Left ventricle myocardium inferior (tissue), 1 donor: ENCODE measurements at regions not wholly inside any gene's neighbourhood (a gene's known extent, or its start where the extent isn't known, plus 50 kb on each side); places are given as distances from the start of the nearest gene placed in this dataset.

Source experiments
- DNase-seq: peaks from one replicate; pipeline ENCODE4 v3.0.0-alpha.2; 2020
- H3K27ac ChIP-seq: fragments of 200-600 bp; replicated peaks from 2 replicates; pipeline ENCODE4 v1.8.0; 2021
- H3K27me3 ChIP-seq: fragments of 200-600 bp; 2 replicates; pipeline ENCODE4 v1.8.0; 2021; ENCODE audit warnings: low read depth
- H3K36me3 ChIP-seq: fragments of 200-600 bp; 2 replicates; pipeline ENCODE4 v1.8.0; 2021
- H3K4me1 ChIP-seq: fragments of 200-600 bp; 2 replicates; pipeline ENCODE4 v1.8.0; 2021
- H3K4me3 ChIP-seq: fragments of 200-600 bp; 2 replicates; pipeline ENCODE4 v1.8.0; 2021; ENCODE audit warnings: mild to moderate bottlenecking, moderate library complexity
- H3K9me3 ChIP-seq: fragments of 200-600 bp; replicated peaks from 2 replicates; pipeline ENCODE4 v1.8.0; 2021
- CTCF ChIP-seq: fragments of 200-600 bp; IDR thresholded peaks from 2 replicates; pipeline ENCODE4 v1.8.0; 2021; ENCODE audit warnings: antibody characterized with exemption, mild to moderate bottlenecking, borderline replicate concordance
- intact Hi-C: fragments of 100-400 bp; cut with micrococcal nuclease; formaldehyde crosslinking; loops from one replicate; pipeline ENCODE4 v1.11.0; 2022
- donor health status: DM: no; HTN: yes; CAD: no; lungs with severe emphysema.

DNA sequence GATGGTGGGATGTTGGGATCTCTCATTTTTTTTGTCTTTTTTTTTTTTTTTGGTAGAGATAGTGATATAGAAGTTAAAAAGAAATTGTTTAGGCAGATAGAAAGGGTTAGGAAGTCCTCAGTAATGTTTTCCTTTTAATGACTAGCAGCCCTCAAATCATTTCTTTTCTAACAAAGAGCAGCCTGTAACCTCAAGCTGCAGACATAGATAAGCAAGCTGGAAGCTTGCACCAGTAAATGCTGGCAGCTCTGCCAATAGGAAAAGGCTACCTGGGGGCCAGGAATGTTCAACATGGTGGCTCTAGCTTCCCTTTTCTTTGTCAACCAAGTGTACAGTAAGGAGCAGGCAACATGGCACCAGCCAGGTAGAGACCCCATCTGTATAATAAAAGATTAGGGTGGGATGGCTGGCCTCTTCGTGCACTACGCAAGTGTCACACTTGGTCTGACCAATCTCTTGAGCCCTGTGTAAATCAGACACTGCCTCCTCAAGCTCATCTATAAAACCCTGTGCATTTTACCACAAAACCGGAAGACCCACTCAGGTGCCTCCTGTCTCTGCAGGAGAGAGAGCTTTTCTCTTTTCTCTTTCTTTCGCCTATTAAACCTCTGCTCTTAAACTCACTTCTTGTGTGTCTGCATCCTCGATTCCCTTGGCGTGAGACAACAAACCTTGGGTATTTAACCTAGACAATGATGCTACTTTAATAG is 212.9 kb downstream of the SNX10 start:
- TF ChIP-seq CTCF = no peak
- H3K9me3 ChIP-seq = no peaks in the 10 kb centered on the region
- intact Hi-C loops = loop anchor here (10.0 kb wide), 1 partner anchor 110 kb away; no protein-coding TSS in a partner anchor
- no peak overlapping the region for H3K4me3 ChIP-seq
- no peak overlapping the region for H3K27ac ChIP-seq
- H3K4me1 ChIP-seq = no peaks in the 10 kb centered on the region
- H3K27me3 ChIP-seq = peaks cover 45% of the 10 kb centered on the region
- no peak for DNase-seq
- no peaks in the 10 kb centered on the region for H3K36me3 ChIP-seq

DNA sequence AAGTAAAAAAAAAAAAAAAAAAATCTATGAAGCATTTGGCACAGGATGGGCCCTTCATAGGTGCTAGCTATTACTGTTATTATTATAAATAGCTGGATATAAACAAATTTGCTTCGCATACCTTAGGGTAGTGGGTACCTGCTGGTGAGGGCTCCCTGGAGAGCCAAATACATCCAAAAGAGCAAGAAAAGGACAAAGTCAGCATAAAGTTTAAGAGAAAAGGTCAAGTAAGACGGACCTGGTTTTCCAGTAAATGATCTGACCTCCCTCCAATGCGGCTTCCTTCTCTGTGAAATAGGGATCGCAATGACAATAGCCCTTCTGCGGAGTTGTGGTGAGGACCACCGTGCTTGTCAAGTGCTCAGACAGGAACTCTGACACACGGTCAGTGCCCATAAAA is 214.5 kb downstream of the SNX10 start:
- no peaks in the 10 kb centered on the region for H3K9me3 ChIP-seq
- H3K4me3 ChIP-seq = no peak overlapping the region
- peaks cover 45% of the 10 kb centered on the region for H3K27me3 ChIP-seq
- H3K36me3 ChIP-seq = no peaks in the 10 kb centered on the region
- no peaks in the 10 kb centered on the region for H3K4me1 ChIP-seq
- DNase-seq = no peak
- intact Hi-C loops = loop anchor here (10.0 kb wide), 1 partner anchor 111 kb away; no protein-coding TSS in a partner anchor
- H3K27ac ChIP-seq = no peak overlapping the region
- TF ChIP-seq CTCF = no peak

GRCh38 chr7:26507108-26507987 is 215.7 kb downstream of the SNX10 start:
- no peak overlapping the region for H3K27ac ChIP-seq
- H3K36me3 ChIP-seq = no peaks in the 10 kb centered on the region
- intact Hi-C loops = loop anchor here (10.0 kb wide), 1 partner anchor 113 kb away; no protein-coding TSS in a partner anchor
- H3K4me1 ChIP-seq = no peaks in the 10 kb centered on the region
- DNase-seq = no peak
- TF ChIP-seq CTCF = no peak
- no peak overlapping the region for H3K4me3 ChIP-seq
- H3K9me3 ChIP-seq = no peaks in the 10 kb centered on the region
- peaks cover 45% of the 10 kb centered on the region for H3K27me3 ChIP-seq

DNA sequence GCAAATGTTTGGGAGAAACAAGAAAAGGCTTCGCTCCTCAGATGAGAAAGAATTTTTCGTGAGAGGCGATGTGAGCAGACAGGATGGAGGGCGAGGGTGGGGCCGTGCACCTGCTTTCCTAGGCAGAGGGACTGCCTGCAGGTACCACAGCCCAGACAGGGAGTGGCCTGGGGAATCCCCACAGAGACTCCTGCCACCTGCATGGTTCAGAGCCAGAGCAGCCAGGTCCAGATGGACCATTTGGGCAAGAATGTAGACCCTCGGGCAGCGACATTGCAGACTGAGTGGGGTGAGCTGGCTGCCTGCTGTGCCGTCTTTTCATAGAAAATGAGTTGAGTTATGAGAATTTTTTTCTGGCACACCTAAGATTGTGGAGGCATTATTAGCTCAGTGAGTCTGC is 216.8 kb downstream of the SNX10 start:
- intact Hi-C loops = loop anchor here (10.0 kb wide), 1 partner anchor 114 kb away; no protein-coding TSS in a partner anchor
- no peak for DNase-seq
- TF ChIP-seq CTCF = no peak
- no peak overlapping the region for H3K27ac ChIP-seq
- no peaks in the 10 kb centered on the region for H3K9me3 ChIP-seq
- no peaks in the 10 kb centered on the region for H3K36me3 ChIP-seq
- H3K4me3 ChIP-seq = no peak overlapping the region
- H3K27me3 ChIP-seq = peaks cover 44% of the 10 kb centered on the region
- H3K4me1 ChIP-seq = no peaks in the 10 kb centered on the region

DNA sequence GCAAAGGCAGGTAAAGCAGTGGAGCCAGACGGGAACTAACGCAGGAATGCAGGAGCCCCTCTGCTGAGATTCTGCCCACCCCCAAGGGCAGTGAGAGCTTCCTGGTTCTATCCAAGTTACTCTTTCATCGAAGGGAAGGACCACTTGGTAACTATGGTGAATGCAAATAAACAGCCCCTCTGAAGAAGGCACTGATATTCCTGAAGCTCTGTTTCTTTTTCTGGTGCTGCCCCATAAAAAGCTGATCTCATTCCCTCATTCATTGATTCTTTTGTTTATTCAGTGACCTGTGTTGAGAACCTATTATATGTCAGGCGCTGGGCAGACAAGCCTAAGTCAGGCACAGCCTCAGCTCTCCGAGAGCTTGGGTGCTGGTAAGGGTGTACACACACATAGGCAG is 217.3 kb downstream of the SNX10 start:
- intact Hi-C loops = loop anchor here (10.0 kb wide), 1 partner anchor 114 kb away; no protein-coding TSS in a partner anchor
- no peaks in the 10 kb centered on the region for H3K4me1 ChIP-seq
- no peaks in the 10 kb centered on the region for H3K36me3 ChIP-seq
- no peak overlapping the region for H3K27ac ChIP-seq
- no peak for DNase-seq
- TF ChIP-seq CTCF = no peak
- no peaks in the 10 kb centered on the region for H3K9me3 ChIP-seq
- no peak overlapping the region for H3K4me3 ChIP-seq
- H3K27me3 ChIP-seq = peaks cover 44% of the 10 kb centered on the region
